OCI-LY7 (cell line): ENCODE measurements at regions not wholly inside any gene's neighbourhood (a gene's known extent, or its start where the extent isn't known, plus 50 kb on each side); places are given as distances from the start of the nearest gene placed in this dataset.

Experiments used
- CTCF ChIP-seq: fragments of 200-600 bp; sonication (generic); conservative IDR thresholded peaks from 2 replicates; pipeline ENCODE4 v1.5.1; 2014; ENCODE audit warnings: mild to moderate bottlenecking, antibody characterized with exemption, low read length, moderate library complexity, mixed read lengths
- EZH2phosphoT487 ChIP-seq: fragments of 200-600 bp; sonication (generic); IDR thresholded peaks from 2 replicates; pipeline ENCODE4 v1.6.1; 2018; ENCODE audit warnings: low read depth, borderline replicate concordance, mild to moderate bottlenecking, mixed run types, antibody characterized with exemption, low read length, moderate library complexity, mixed read lengths

GRCh38 chr15:61459785-61460707 lies 230.9 kb upstream of the RORA start:
- TF ChIP-seq CTCF, result no peak
- no peak for TF ChIP-seq EZH2phosphoT487
